NCI-H146 treated with DMSO at 0.1 percent for 48 hours (cell line): ENCODE measurements at regions not wholly inside any gene's neighbourhood (a gene's known extent, or its start where the extent isn't known, plus 50 kb on each side); places are given as distances from the start of the nearest gene placed in this dataset.

Experiments
- DNase-seq: peaks from one replicate; lab custom pipeline; 2025; ENCODE audit not compliant: unreplicated experiment; lab: John Stamatoyannopoulos, UW

DNA sequence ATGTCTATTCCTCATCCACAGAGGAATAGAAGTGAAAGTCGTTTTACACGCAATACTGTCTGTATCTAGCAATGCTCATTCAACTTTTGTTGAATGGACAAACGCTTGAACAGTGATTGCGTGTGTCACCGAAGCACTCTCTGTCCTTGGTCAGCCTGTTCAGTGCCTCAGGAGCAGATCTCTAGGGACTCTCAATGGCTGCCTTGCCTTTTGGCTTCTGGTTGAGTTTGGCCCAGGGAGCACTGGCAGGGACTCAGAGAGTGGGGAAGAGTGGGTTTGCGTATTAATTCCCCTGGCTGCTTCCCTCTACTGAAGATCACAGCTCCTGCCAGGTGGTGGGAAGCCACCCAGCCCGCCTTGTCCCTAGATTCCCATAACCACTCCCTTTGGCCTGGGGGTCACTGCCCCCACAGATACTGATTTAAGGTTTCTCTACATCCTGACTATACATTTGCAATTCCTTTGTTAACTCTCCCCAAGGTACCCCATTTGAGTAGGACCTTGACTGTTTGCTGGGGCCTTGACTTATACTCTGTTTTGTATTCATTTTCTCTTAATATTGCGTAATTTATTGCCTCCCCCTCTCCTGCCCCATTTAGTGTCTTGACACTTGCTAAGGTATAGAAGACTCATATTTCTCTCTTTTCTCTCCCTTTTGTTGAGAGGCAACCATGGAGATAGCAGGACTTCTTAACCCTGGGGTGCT lies 61.7 kb upstream of the USP24 start:
- DNase-seq: no peak

DNA sequence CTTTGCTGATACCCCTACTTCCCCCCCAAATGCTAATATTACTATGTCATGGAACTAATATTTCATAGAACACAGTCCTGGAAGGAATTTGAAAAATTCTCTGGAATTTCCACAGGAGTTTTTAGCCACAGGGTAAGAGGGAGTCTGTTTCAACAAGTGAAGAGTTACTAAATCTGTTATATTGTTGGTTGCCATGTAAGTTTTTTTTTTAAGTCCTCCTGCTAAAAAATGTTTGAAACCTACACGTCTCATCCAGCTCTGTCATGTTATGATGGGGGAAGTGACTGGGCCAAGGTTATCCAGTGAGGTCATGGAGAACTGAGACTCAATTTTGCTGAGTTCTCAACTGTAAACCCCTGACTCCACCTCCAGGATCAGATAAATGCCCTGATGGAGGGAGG lies 60.8 kb upstream of the USP24 start:
- no peak for DNase-seq

GRCh38 chr1:55275151-55275748 lies 60.1 kb upstream of the USP24 start:
- no peak for DNase-seq

DNA sequence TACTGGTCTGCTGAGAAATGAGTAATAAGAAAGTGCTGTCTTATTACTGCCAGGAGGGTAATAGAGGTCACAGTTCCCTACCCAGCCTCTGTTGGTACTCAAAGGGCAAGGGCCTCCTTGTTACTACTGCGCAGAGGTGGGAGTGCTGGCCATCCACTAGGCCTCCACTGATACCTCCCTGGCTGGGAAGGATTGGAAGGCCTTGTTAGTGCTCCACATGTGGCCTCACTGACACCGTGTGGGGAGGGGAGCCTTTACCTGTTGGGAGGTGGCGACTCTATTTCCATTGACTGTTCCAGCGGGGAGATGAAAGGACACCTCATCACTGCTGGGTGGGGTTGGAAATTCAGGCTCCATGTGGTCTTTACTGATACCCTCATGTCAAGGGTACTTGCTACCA lies 57.8 kb upstream of the USP24 start:
- DNase-seq: no peak
